ENCODE measurements at regions not wholly inside any gene's neighbourhood (a gene's known extent, or its start where the extent isn't known, plus 50 kb on each side); places are given as distances from the start of the nearest gene placed in this dataset.

DNA sequence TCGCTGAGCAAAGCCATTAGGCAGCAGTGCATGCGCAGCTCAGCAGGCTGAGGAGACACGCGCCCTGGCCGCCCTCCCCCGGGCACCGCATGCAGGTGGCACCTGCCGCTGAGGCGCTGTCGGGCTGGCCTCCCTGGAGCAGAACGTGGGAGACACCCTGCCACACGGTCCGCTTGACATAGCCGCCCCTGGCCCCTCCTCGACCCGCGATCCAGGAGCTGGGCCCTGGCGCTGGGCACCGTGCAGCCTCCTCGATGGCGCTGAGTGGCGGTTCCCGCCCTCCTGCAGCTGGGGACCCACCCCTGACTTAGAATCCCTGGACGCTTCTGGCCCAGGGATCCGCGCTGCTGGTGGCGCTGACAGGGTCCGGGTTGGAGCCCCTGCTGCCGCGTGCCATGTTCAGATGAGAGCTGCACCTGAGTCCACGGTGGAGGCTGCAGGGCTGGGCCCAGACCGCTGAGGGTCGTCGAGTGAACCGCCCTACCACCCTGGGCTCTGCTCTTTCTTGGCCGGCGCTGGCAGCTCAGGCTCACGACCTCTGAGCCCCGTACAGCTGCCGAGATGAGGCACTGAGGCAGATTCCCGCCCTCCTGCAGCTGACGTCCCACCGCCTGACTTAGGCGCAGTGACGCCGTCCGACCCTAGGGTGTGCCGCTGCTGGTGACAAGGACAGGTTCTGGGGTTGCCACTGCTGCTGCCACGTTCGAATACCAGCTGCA, 116.8 kb downstream of the OR13A1 start:
- TF ChIP-seq CREB1 (IDR thresholded peaks at IDR 0.05; ENCODE audit: low read depth) (no peak), EP300 (IDR thresholded peaks at IDR 0.05; ENCODE audit: borderline replicate concordance) (no peak), NFIC (IDR thresholded peaks at IDR 0.05) (no peak), TCF12 (IDR thresholded peaks at IDR 0.05; ENCODE audit: low read depth) (no peak), EGR1 (IDR thresholded peaks at IDR 0.05) (no peak), RAD21 (IDR thresholded peaks at IDR 0.05; ENCODE audit: low read depth) (no peak), TAF1 (IDR thresholded peaks at IDR 0.05; ENCODE audit: low read depth) (no peak), FOXM1 (IDR thresholded peaks at IDR 0.05; ENCODE audit: borderline replicate concordance, low read depth) (no peak)
- TF ChIP-seq, protein P1, sequence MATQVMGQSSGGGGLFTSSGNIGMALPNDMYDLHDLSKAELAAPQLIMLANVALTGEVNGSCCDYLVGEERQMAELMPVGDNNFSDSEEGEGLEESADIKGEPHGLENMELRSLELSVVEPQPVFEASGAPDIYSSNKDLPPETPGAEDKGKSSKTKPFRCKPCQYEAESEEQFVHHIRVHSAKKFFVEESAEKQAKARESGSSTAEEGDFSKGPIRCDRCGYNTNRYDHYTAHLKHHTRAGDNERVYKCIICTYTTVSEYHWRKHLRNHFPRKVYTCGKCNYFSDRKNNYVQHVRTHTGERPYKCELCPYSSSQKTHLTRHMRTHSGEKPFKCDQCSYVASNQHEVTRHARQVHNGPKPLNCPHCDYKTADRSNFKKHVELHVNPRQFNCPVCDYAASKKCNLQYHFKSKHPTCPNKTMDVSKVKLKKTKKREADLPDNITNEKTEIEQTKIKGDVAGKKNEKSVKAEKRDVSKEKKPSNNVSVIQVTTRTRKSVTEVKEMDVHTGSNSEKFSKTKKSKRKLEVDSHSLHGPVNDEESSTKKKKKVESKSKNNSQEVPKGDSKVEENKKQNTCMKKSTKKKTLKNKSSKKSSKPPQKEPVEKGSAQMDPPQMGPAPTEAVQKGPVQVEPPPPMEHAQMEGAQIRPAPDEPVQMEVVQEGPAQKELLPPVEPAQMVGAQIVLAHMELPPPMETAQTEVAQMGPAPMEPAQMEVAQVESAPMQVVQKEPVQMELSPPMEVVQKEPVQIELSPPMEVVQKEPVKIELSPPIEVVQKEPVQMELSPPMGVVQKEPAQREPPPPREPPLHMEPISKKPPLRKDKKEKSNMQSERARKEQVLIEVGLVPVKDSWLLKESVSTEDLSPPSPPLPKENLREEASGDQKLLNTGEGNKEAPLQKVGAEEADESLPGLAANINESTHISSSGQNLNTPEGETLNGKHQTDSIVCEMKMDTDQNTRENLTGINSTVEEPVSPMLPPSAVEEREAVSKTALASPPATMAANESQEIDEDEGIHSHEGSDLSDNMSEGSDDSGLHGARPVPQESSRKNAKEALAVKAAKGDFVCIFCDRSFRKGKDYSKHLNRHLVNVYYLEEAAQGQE (IDR thresholded peaks at IDR 0.05; ENCODE audit: low read depth), result no peak
- TF ChIP-seq, protein P2, sequence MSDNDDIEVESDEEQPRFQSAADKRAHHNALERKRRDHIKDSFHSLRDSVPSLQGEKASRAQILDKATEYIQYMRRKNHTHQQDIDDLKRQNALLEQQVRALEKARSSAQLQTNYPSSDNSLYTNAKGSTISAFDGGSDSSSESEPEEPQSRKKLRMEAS (IDR thresholded peaks at IDR 0.05), result no peak

All from Ishikawa (cell line).